Calu3 (cell line): ENCODE measurements at regions not wholly inside any gene's neighbourhood (a gene's known extent, or its start where the extent isn't known, plus 50 kb on each side); places are given as distances from the start of the nearest gene placed in this dataset.

Experiments used
- BruUV-seq: library from RNA; stranded (reverse); fragments of 400-500 nt; replicated peaks from 2 replicates; lab custom pipeline; 2021; lab: Mats Ljungman, UMichigan
- CTCF ChIA-PET: fragments of 300-600 bp; sonication (Branson Sonifier 250); formaldehyde crosslinking; loops from one replicate; lab custom pipeline; 2022; ENCODE audit warnings: antibody characterized with exemption; lab: Charles Lee
- DNase-seq: peaks from one replicate; pipeline ENCODE4 v3.0.0; 2022
- H3K27ac Mint-ChIP-seq: one replicate; pipeline ENCODE4 v1.8.0; 2022; ENCODE audit warnings: mixed read lengths; ENCODE audit not compliant: unreplicated experiment
- H3K27me3 Mint-ChIP-seq: one replicate; pipeline ENCODE4 v1.8.0; 2022; ENCODE audit warnings: mixed read lengths; ENCODE audit not compliant: unreplicated experiment
- H3K36me3 Mint-ChIP-seq: one replicate; pipeline ENCODE4 v1.8.0; 2022; ENCODE audit warnings: mild to moderate bottlenecking, moderate library complexity, mixed read lengths; ENCODE audit not compliant: insufficient read depth, unreplicated experiment
- H3K4me1 Mint-ChIP-seq: one replicate; pipeline ENCODE4 v1.8.0; 2022; ENCODE audit warnings: mild to moderate bottlenecking, low read depth, mixed read lengths; ENCODE audit not compliant: unreplicated experiment
- H3K4me3 Mint-ChIP-seq: one replicate; pipeline ENCODE4 v1.8.0; 2022; ENCODE audit warnings: mild to moderate bottlenecking, low read depth, moderate library complexity, mixed read lengths; ENCODE audit not compliant: unreplicated experiment
- H3K9me3 Mint-ChIP-seq: one replicate; pipeline ENCODE4 v1.8.0; 2022; ENCODE audit warnings: low read depth, mixed read lengths; ENCODE audit not compliant: unreplicated experiment
- CTCF ChIP-seq: fragments of 200-600 bp; IDR thresholded peaks from one replicate; pipeline ENCODE4 v1.8.0; 2022; ENCODE audit warnings: antibody characterized with exemption; ENCODE audit not compliant: unreplicated experiment
- intact Hi-C: fragments of 100-400 bp; cut with micrococcal nuclease; formaldehyde crosslinking; loops from one replicate; pipeline ENCODE4 v1.10.0; 2022; ENCODE audit not compliant: unreplicated experiment

DNA sequence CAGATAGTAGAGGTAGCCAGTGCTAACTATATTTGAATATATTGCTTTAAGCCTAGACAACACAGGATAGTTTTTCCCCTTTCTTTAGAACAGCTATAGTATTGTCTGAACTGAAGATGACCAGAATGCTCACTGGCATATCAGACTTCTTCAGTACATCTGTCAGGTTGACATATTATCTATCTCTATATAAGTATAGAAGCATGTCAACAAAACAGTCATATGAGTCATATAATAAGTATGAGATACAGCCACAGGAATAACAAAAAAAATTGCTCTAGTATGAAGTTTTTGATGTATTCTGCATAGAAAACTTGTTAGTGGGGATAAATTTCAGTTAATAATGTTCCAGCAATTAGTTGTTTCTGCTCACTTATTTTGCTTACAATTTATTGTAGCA, 767.7 kb downstream of the LRFN5 start:
- Mint-ChIP-seq H3K27ac (no peak overlapping the region), H3K27me3 (no peaks in the 10 kb centered on the region), H3K36me3 (no peaks in the 10 kb centered on the region), H3K9me3 (no peaks in the 10 kb centered on the region), H3K4me1 (no peaks in the 10 kb centered on the region), H3K4me3 (no peak overlapping the region)
- no peak for TF ChIP-seq CTCF
- intact Hi-C loops, result no loop called here
- DNase-seq, result no peak
- CTCF ChIA-PET, result no interaction called here
- no TSS peak for BruUV-seq

GRCh38 chr14:42370056-42370455, 763.4 kb downstream of the LRFN5 start:
- TF ChIP-seq CTCF, result no peak
- Mint-ChIP-seq H3K9me3 (no peaks in the 10 kb centered on the region), H3K27me3 (no peaks in the 10 kb centered on the region), H3K4me3 (no peak overlapping the region), H3K36me3 (no peaks in the 10 kb centered on the region), H3K27ac (no peak overlapping the region), H3K4me1 (no peaks in the 10 kb centered on the region)
- intact Hi-C loops, result no loop called here
- no TSS peak for BruUV-seq
- CTCF ChIA-PET, result interaction anchor here (0.6 kb wide), 1 partner anchor 167 kb away, joined by 4 read pairs; no protein-coding TSS in a partner anchor
- DNase-seq, result no peak

GRCh38 chr14:42368234-42368633, 761.6 kb downstream of the LRFN5 start:
- intact Hi-C loops, result no loop called here
- no peaks in the 10 kb centered on the region for H3K27me3 Mint-ChIP-seq

DNA sequence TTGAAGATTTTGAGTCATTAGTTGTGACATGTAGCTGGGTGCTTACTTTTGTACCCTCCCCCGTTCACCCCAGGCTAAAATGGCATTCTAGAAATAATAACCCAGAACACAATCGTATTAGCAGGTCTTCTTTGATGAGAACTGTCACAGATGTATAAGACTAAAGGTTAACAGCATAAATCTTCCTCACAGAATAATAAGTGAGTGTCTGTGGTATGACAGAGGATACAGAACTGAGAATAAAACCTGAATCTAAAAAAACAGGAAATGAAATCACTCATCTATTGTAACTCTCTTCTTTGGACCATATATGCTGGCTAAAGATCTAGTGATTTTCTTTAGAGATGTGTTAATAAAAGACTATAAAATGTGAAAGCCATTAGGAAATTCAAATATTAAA, 746.6 kb downstream of the LRFN5 start:
- CTCF ChIA-PET, result no interaction called here
- peaks cover 7% of the 10 kb centered on the region for H3K9me3 Mint-ChIP-seq
- no peaks in the 10 kb centered on the region for H3K36me3 Mint-ChIP-seq
- no TSS peak for BruUV-seq
- H3K4me1 Mint-ChIP-seq, result no peaks in the 10 kb centered on the region
- no peak for DNase-seq
- no peaks in the 10 kb centered on the region for H3K27me3 Mint-ChIP-seq
- H3K4me3 Mint-ChIP-seq, result no peak overlapping the region
- H3K27ac Mint-ChIP-seq, result no peak overlapping the region
- TF ChIP-seq CTCF, result no peak
- intact Hi-C loops, result no loop called here

More at GRCh38 chr14:42368234-42368633, 761.6 kb downstream of the LRFN5 start:
- BruUV-seq, result no TSS peak
- H3K4me3 Mint-ChIP-seq, result no peak overlapping the region
- no peak for DNase-seq
- peaks cover 3% of the 10 kb centered on the region for H3K9me3 Mint-ChIP-seq
- CTCF ChIA-PET, result no interaction called here
- H3K4me1 Mint-ChIP-seq, result no peaks in the 10 kb centered on the region
- no peak overlapping the region for H3K27ac Mint-ChIP-seq
- TF ChIP-seq CTCF, result no peak
- no peaks in the 10 kb centered on the region for H3K36me3 Mint-ChIP-seq
